Osteoblast (primary cell): ENCODE measurements at regions not wholly inside any gene's neighbourhood (a gene's known extent, or its start where the extent isn't known, plus 50 kb on each side); places are given as distances from the start of the nearest gene placed in this dataset.

Experiments used
- DNase-seq: peaks from one replicate; pipeline ENCODE4 v3.0.0; 2011; ENCODE audit warnings: low spot score, mixed read lengths; ENCODE audit not compliant: insufficient read length; ENCODE audit errors: missing footprints
- H2AFZ ChIP-seq: 2 replicates; pipeline ENCODE4 v1.6.0; 2011; ENCODE audit warnings: mild to moderate bottlenecking, low read length
- H3K27ac ChIP-seq: 2 replicates; pipeline ENCODE4 v1.5.1; 2011; ENCODE audit warnings: mild to moderate bottlenecking, low read depth, low read length, moderate library complexity
- H3K27me3 ChIP-seq: 2 replicates; pipeline ENCODE4 v1.6.0; 2012; ENCODE audit warnings: mild to moderate bottlenecking, control low read depth, inconsistent platforms, low read length, moderate library complexity; ENCODE audit not compliant: insufficient read depth
- H3K36me3 ChIP-seq: 2 replicates; pipeline ENCODE4 v1.5.1; 2011; ENCODE audit warnings: mild to moderate bottlenecking, low read length, control low read depth, moderate library complexity; ENCODE audit not compliant: insufficient read depth
- H3K4me1 ChIP-seq: 2 replicates; pipeline ENCODE4 v1.5.1; 2011; ENCODE audit warnings: mild to moderate bottlenecking, low read length, control low read depth, moderate library complexity; ENCODE audit not compliant: insufficient read depth
- H3K4me2 ChIP-seq: 2 replicates; pipeline ENCODE4 v1.6.0; 2011; ENCODE audit warnings: mild to moderate bottlenecking, low read length; ENCODE audit not compliant: insufficient read depth
- H3K4me3 ChIP-seq: fragments of 200-600 bp; sonication (generic); 3 replicates; pipeline ENCODE4 v1.5.1; 2012; ENCODE audit warnings: mild to moderate bottlenecking, low read length, inconsistent platforms; ENCODE audit not compliant: insufficient read depth
- H3K79me2 ChIP-seq: 2 replicates; pipeline ENCODE4 v1.6.0; 2012; ENCODE audit warnings: mild to moderate bottlenecking, low read length, control low read depth, inconsistent platforms; ENCODE audit not compliant: insufficient read depth
- H3K9me3 ChIP-seq: 2 replicates; pipeline ENCODE4 v1.5.1; 2011; ENCODE audit warnings: low read depth, low read length, control low read depth
- H4K20me1 ChIP-seq: 2 replicates; pipeline ENCODE4 v1.6.0; 2012; ENCODE audit warnings: mild to moderate bottlenecking, low read length, control low read depth; ENCODE audit not compliant: insufficient read depth
- CTCF ChIP-seq: IDR thresholded peaks from 2 replicates; pipeline ENCODE4 v1.5.1; 2011; ENCODE audit warnings: mild to moderate bottlenecking, low read depth, low read length, moderate library complexity; ENCODE audit errors: extremely low read depth

- no peak for DNase-seq
- Histone ChIP-seq H3K4me2 (no peak overlapping the region), H3K27ac (no peak overlapping the region), H2AFZ (no peak overlapping the region), H3K9me3 (no peaks in the 10 kb centered on the region), H3K27me3 (no peaks in the 10 kb centered on the region), H3K4me1 (no peaks in the 10 kb centered on the region), H3K4me3 (no peak overlapping the region), H3K36me3 (no peaks in the 10 kb centered on the region), H4K20me1 (no peaks in the 10 kb centered on the region), H3K79me2 (no peaks in the 10 kb centered on the region)
- no peak for TF ChIP-seq CTCF
Observed at GRCh38 chr7:19417231-19417630, 272.0 kb upstream of the FERD3L start.

- no peak for DNase-seq
- Histone ChIP-seq H3K36me3 (no peaks in the 10 kb centered on the region), H3K27me3 (no peaks in the 10 kb centered on the region), H3K27ac (no peak overlapping the region), H4K20me1 (no peaks in the 10 kb centered on the region), H2AFZ (no peak overlapping the region), H3K4me1 (peaks cover 9% of the 10 kb centered on the region), H3K4me2 (no peak overlapping the region), H3K9me3 (no peaks in the 10 kb centered on the region), H3K79me2 (no peaks in the 10 kb centered on the region), H3K4me3 (no peak overlapping the region)
- no peak for TF ChIP-seq CTCF
Observed at GRCh38 chr7:19415123-19415522, 269.9 kb upstream of the FERD3L start.

GRCh38 chr7:19413443-19413965, 268.3 kb upstream of the FERD3L start:
- H4K20me1 ChIP-seq = no peaks in the 10 kb centered on the region
- no peak for TF ChIP-seq CTCF

DNA sequence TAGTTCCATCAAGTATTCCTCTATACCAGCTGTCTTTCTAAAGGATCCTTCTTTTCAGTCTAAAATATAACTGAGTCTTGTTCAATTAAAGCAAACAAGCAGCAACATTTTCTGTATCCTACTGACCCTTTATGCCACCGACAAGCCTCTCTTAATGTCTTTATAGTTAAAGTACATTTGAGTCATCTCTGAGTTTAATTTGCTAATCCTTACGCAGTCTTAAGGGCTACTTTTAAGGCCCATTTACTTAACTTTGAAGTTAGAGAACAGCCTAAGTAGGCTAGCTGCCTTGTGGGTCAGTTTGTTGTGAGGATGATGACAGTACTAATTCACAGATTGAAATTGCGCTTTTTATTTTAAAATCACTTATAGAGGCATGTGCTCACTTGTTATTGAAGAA, 265.5 kb upstream of the FERD3L start:
- Histone ChIP-seq H3K4me2 (no peak overlapping the region), H4K20me1 (no peaks in the 10 kb centered on the region), H2AFZ (peak overlapping the region; percentile 78), H3K79me2 (no peaks in the 10 kb centered on the region), H3K9me3 (no peaks in the 10 kb centered on the region), H3K27me3 (no peaks in the 10 kb centered on the region), H3K4me1 (peaks cover 20% of the 10 kb centered on the region), H3K36me3 (no peaks in the 10 kb centered on the region), H3K4me3 (no peak overlapping the region), H3K27ac (no peak overlapping the region)
- TF ChIP-seq CTCF = no peak
- no peak for DNase-seq

More at GRCh38 chr7:19413443-19413965, 268.3 kb upstream of the FERD3L start:
- peak overlapping the region; percentile 8 for H2AFZ ChIP-seq
- H3K36me3 ChIP-seq = no peaks in the 10 kb centered on the region
- H3K79me2 ChIP-seq = no peaks in the 10 kb centered on the region
- H3K4me3 ChIP-seq = no peak overlapping the region
- no peak for DNase-seq
- H3K27me3 ChIP-seq = no peaks in the 10 kb centered on the region
- peaks cover 15% of the 10 kb centered on the region for H3K4me1 ChIP-seq
- no peak overlapping the region for H3K27ac ChIP-seq
- no peak overlapping the region for H3K4me2 ChIP-seq
- no peaks in the 10 kb centered on the region for H3K9me3 ChIP-seq
